Type B pancreatic cell (in vitro differentiated cells): ENCODE measurements at regions not wholly inside any gene's neighbourhood (a gene's known extent, or its start where the extent isn't known, plus 50 kb on each side); places are given as distances from the start of the nearest gene placed in this dataset.
"Not testable (repeated sequence)": the region's sequence is repeated elsewhere in the genome, so short reads cannot be mapped to it uniquely, and the experiment has no call there.

Experiments
- DNase-seq: peaks from one replicate; pipeline ENCODE4 v3.0.0; 2021; ENCODE audit warnings: mixed read lengths; ENCODE audit not compliant: unreplicated experiment; ENCODE audit errors: extremely low spot score
- H3K27ac Mint-ChIP-seq: 2 replicates; pipeline ENCODE4 v1.8.0; 2021; ENCODE audit warnings: mild to moderate bottlenecking, mixed read lengths
- H3K27me3 Mint-ChIP-seq: 2 replicates; pipeline ENCODE4 v1.8.0; 2021; ENCODE audit warnings: mixed read lengths
- H3K36me3 Mint-ChIP-seq: 2 replicates; pipeline ENCODE4 v1.8.0; 2021; ENCODE audit warnings: mixed read lengths
- H3K4me1 Mint-ChIP-seq: one replicate; pipeline ENCODE4 v1.8.0; 2021; ENCODE audit warnings: mixed read lengths; ENCODE audit not compliant: unreplicated experiment
- H3K4me3 Mint-ChIP-seq: 2 replicates; pipeline ENCODE4 v1.8.0; 2021; ENCODE audit warnings: mild to moderate bottlenecking, mixed read lengths
- H3K9me3 Mint-ChIP-seq: 2 replicates; pipeline ENCODE4 v1.8.0; 2021; ENCODE audit warnings: mixed read lengths
- TF ChIP-seq, protein P1 (sequence below): fragments of 200-600 bp; sonication (generic); conservative IDR thresholded peaks from 2 replicates; pipeline ENCODE4 v1.5.0; 2021; ENCODE audit warnings: antibody characterized with exemption, mild to moderate bottlenecking

DNA sequence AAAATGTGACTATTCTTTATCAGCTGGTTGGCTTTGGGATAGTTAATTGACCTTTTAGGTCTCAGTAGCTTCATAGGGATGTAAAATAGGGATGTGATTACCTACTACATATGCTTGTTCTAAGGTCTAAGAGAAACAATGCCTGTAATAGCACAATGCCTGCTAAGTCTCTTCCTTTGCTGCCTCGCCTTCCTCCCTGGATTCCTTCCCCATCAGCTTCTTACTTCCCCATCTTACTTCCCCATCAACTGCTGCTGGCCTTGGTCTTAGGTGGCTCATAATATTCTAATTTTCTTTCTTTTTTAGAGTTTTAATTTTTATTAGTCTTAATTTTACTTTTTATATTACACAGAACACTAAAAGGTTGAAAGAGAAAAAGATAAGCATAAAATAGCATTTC is 59.2 kb upstream of the GOT2 start:
- peaks cover 14% of the 10 kb centered on the region for H3K4me1 Mint-ChIP-seq
- no peak overlapping the region for H3K27ac Mint-ChIP-seq
- H3K36me3 Mint-ChIP-seq: no peaks in the 10 kb centered on the region
- peaks cover 4% of the 10 kb centered on the region for H3K27me3 Mint-ChIP-seq
- no peak overlapping the region for H3K4me3 Mint-ChIP-seq
- peaks cover 3% of the 10 kb centered on the region for H3K9me3 Mint-ChIP-seq
- DNase-seq: no peak
- TF ChIP-seq, protein P1, sequence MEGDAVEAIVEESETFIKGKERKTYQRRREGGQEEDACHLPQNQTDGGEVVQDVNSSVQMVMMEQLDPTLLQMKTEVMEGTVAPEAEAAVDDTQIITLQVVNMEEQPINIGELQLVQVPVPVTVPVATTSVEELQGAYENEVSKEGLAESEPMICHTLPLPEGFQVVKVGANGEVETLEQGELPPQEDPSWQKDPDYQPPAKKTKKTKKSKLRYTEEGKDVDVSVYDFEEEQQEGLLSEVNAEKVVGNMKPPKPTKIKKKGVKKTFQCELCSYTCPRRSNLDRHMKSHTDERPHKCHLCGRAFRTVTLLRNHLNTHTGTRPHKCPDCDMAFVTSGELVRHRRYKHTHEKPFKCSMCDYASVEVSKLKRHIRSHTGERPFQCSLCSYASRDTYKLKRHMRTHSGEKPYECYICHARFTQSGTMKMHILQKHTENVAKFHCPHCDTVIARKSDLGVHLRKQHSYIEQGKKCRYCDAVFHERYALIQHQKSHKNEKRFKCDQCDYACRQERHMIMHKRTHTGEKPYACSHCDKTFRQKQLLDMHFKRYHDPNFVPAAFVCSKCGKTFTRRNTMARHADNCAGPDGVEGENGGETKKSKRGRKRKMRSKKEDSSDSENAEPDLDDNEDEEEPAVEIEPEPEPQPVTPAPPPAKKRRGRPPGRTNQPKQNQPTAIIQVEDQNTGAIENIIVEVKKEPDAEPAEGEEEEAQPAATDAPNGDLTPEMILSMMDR: no peak

DNA sequence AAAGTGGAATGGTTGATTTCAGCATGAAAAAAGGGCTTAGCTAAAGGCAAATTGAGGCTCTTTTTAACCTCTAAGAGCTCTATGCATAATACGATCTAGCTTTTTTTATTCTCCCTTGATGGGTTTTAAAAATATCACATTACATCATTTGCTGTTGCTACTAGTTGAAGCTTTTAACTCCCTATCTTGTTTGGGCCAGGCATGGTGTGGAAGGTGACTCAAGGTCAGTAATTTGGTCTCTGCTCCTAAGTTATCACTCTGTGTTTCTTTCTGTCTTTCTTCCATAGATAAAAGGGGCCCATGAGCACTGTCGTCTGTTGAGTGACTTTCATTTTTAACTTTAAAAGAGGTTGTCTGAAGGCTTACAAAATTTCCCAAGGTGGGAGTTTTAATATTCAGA is 58.1 kb upstream of the GOT2 start:
- TF ChIP-seq, protein P1: no peak
- H3K36me3 Mint-ChIP-seq: no peaks in the 10 kb centered on the region
- no peaks in the 10 kb centered on the region for H3K27me3 Mint-ChIP-seq
- no peak for DNase-seq
- H3K27ac Mint-ChIP-seq: no peak overlapping the region
- H3K9me3 Mint-ChIP-seq: peaks cover 3% of the 10 kb centered on the region
- H3K4me1 Mint-ChIP-seq: peaks cover 14% of the 10 kb centered on the region
- H3K4me3 Mint-ChIP-seq: no peak overlapping the region

DNA sequence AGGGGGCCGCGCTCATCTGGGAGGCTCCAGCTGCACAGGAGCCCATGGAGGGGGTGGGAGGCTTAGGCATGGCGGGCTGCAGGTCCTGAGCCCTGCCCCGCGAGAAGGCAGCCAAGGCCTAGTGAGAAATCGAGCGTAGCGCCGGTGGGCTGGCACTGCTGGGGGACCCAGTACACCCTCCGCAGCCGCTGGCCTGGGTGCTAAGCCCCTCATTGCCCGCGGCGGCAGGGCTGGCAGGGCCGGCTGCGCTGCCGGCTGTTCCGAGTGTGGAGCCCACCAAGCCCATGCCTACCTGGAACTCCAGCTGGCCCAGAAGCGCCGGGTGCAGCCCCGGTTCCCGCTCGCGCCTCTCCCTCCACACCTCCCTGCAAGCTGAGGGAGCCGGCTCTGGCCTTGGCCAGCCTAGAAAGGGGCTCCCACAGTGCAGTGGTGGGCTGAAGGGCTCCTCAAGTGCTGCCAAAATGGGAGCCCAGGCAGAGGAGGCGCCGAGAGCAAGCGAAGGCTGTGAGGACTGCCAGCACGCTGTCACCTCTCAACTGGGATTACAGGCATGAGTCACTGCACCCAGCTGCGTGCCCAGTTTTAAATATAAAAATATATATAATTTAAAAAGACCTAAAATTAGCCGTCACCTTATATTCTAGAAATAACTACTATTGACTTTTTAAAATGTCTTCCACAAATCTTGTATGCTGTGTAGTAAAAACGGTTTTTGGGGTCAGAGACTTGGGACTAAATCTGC is 56.9 kb upstream of the GOT2 start:
- not testable (repeated sequence) for H3K4me3 Mint-ChIP-seq, H3K36me3 Mint-ChIP-seq, H3K9me3 Mint-ChIP-seq, H3K27me3 Mint-ChIP-seq, DNase-seq, H3K27ac Mint-ChIP-seq
- peaks cover 14% of the 10 kb centered on the region for H3K4me1 Mint-ChIP-seq

GRCh38 chr16:58789351-58789750 is 55.2 kb upstream of the GOT2 start:
- Mint-ChIP-seq H3K4me3 (no peak overlapping the region), H3K36me3 (no peaks in the 10 kb centered on the region), H3K9me3 (no peaks in the 10 kb centered on the region), H3K4me1 (peaks cover 14% of the 10 kb centered on the region), H3K27ac (no peak overlapping the region), H3K27me3 (no peaks in the 10 kb centered on the region)
- no peak for DNase-seq
- TF ChIP-seq, protein P1: no peak
